ENCODE measurements at regions not wholly inside any gene's neighbourhood (a gene's known extent, or its start where the extent isn't known, plus 50 kb on each side); places are given as distances from the start of the nearest gene placed in this dataset.
"Not testable (repeated sequence)": the region's sequence is repeated elsewhere in the genome, so short reads cannot be mapped to it uniquely, and the experiment has no call there.

DNA sequence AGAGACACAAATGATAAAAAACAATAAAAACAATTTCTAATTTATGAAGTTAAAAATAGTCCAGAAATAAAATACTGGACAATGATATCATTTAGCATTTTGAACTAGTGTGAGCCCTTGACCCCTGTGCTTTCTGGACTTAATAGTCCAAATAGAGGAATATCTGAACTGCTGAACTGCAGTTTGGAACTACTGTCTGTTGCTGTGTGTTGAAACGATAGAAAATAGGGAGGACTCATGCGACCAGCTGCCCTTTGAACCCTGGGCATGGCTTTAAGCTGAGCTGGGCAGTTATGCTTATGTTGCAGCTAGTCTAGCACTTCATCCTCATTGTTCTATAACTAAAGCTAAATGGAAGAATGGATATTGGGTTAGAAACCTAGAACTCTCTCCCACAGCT, 99.5 kb downstream of the FMR1NB start:
- no peak for DNase-seq

DNA sequence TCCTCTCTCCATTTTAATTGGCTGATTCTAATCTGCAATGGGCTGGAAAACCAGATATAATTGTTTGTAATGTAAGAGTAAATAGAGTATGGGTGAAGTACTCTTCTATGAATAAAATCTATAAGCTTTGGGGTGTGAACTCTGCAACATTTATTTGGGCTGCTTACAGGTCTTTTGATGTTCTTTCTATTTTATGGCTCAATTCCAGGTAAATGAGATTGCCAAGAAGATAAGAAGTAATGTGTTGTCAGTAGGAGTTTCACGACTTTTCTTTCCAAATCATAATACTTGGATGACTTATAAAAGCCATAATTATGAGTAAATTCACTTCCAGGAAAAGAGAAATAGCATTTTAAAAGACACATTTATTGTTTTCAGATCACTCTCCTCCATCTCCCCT, 103.5 kb downstream of the FMR1NB start:
- no peak for DNase-seq

DNA sequence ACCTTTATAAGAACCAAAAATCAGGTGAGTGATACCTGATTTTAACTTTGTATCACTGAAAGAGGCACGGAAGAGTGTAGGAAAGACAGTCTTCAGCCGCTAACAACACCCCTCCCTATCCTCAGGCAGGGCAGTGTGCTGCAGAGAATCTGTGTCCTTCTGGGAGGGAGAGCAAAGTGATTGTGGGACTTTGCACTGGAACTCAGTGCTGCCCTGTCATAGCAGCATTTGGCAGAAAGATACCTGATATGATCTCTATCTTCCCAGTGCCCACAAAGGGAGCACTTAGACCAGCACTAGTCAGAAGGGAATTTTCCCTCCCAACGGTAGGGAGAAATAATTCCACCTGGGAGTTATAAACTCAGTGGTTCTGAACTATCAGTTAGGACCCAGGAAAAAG, 139.0 kb downstream of the FMR1NB start:
- no peak for DNase-seq

DNA sequence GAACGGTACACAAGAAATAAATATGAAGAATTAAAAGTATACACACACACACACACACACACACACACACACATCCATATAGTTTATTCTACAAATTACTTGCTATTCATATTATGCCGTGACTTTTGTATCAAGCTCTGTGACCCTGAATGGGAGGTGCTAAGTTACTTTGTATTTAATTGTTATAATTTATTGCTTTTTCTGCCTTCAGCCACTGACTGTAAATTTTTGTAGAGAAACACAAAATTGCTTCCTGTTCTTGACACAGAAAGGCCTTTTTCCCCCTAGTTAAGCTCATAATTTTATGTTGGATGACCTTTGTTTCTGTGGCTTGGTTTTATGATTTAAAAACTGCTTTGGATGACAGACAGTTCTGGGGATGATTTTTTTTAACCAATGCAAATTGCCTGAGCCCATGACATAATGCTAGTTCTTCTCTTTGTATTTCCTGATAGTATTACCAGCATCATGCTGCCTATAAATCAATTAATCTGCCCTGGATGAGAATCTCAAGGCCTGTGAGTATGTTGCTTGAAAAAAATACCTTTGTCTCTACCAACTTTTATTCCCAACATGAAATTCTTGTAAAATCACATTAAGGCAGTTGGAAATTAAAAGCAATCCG, 140.0 kb downstream of the FMR1NB start:
- no peak for DNase-seq

DNA sequence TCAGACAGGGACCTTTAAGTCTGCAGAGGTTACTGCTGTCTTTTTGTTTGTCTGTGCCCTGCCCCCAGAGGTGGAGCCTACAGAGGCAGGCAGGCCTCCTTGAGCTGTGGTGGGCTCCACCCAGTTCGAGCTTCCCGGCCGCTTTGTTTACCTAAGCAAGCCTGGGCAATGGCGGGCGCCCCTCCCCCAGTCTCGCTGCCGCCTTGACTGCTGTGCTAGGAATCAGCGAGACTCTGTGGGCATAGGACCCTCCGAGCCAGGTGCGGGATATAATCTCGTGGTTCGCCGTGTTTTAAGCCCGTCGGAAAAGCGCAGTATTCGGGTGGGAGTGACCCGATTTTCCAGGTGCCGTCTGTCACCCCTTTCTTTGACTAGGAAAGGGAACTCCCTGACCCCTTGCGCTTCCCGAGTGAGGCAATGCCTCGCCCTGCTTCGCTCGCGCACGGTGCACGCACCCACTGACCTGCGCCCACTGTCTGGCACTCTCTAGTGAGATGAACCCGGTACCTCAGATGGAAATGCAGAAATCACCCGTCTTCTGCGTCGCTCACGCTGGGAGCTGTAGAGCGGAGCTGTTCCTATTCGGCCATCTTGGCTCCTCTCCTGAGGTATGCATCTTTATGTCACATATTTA, 147.9 kb downstream of the FMR1NB start:
- not testable (repeated sequence) for DNase-seq

DNA sequence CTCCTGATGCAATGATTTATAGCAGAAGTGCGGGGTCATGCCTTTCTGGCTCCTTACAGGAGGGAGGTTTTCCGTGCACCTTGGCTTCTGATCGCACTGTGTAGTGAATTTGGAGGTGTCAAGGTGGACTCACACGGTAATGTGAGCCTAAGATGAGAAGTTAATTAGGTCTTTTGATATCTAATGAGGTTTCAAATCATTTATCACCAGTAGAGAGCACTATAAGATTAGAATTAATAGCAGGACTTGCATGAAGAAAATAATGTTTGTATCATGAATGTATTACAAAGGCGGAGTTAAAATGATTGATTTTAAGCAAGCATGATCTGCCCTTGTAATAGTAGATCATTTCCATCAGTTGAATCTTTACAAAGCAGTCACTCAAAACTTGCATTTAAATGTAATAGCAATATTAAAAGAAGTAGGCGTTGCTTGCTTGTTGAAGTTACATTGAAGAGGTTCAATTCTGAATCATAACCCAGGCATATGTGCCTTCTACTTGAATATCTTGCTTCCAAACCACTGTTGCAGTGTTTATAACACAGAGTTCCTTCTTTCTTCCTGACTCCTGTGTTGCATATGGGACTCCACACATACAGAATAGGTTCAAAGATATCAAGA, 152.1 kb downstream of the FMR1NB start:
- peak in 1 of 5 experiments; percentile 42 for DNase-seq

DNA sequence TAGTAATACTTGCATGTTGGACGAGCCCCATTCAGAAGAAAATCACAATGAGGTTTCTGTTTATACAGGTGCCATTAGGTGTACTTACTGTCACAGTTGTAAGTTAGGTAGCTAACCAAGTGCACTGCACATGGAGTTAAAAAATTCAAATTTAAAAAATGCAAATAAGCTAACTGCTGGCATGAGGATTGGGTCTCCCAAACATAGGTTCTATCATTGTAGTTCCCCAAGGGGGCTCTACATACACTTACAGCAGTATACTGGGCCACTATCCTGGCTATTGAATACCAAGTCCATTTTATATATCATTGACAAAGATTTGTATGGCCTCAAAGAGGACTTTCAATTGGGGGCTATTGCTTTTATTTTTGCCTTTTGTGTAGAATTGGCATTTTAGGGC, 153.4 kb downstream of the FMR1NB start:
- DNase-seq = no peak

DNA sequence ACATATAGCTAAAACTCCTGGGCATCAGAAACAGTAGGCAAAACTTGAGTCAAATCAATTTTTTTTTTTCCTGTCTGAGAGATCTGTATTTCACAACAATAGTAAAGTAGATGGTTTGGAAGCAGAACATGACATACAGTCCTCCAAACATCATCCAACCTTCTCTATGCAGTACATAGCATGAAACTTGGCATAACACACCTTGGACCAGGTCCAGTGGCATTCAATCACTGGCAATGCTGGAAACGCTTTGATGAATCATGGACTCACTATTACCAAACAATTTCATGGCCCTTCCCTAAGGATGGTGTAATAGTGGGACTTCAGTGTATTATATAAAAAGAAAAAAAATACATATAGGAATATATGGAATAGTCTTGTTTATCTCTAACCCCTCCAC, 154.6 kb downstream of the FMR1NB start:
- DNase-seq = no peak

DNA sequence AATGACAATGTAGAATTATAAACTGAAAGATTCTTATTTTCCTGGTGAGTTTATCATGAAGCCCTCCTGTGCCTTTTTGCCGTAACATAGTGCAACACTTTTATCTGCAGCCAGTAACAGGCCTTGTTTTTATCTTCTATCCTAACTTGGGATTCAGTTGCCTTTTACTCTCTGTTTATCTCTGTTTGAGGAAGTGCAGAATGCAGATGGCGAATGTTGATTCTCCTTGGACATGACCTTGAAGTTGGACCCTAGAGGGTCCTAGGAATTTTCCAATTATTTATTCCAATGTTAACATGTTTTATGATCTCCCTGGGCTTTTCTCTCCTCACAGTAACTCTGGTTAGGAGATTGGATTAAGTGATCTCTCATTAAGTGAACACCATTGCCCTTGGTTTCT, 165.0 kb downstream of the FMR1NB start:
- no peak for DNase-seq

DNA sequence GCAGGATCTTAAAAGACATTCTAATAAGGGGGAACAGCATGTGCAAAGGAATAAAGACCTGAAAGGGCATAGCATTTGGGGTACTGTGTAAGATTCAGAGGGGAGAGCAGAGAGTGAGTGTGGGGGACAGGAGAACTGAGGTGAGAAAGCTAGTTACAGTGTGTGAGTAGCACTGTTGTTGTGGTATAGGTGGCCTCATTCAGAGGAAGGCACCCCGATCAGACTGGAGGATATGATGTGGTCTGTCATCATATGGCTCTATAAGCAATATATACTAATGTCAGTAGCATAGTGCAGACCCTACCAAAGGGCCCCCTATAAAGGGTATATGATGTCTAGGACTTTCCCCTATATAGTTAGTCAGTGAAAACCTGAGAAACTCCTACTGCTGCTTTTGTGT, 175.8 kb downstream of the FMR1NB start:
- DNase-seq = peak in 1 of 5 experiments; percentile 8

DNA sequence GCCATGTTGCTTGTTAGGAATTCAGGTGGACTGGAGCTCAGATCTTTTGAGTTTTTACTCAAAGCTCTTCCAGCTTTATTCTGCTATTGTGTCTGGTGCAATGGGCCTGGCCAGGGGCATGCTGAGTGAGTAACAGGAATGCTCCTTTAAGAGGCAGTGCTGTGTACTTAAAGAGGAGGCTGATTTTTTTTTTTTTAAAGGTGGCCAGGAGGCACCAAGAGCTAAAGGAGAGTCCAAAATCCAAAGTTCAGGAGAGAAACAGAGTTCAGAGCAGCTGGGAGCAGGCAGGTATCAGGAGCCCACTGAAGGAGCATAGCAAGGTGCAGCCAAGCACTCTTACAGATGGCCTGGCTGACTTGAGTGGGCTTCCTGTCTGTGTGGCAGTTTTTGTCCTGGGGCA, 178.7 kb downstream of the FMR1NB start:
- DNase-seq = no peak

DNA sequence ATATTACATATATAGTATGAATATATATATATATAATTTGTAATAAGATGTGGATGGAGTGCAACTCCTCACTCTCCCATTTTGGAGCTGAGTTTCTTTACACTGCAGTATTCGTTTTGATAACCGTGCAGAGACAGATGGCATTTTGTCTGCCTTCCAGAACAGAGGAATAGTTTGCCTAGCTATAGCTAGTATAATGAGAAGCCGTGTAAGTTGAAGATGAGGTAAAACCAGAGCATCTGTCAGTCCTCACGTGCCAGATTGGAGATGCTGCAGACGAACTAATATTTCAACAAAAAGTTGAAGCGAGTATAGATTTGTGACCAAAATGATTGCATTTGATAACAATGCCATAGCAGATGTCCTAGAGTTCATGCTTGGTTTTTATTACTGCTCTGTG, 180.6 kb downstream of the FMR1NB start:
- no peak for DNase-seq

DNA sequence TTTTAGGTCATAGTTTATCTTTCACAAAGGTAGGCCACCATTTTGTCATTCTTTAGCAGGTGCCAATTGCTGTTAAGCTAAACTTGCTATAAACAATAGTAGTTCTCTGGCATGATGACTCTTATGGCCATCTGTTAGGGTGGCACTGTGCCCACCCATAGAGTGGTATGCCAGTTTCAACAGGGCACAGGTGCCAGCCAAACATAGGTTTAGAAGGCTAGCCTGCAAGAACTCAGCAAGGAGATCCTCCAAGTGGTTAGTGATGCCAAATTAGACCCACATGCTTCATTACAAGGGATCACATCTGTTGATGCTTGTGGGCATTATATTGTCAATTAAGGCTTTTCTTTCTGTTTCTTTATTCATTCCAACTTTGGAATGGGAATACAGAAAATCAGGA, 204.5 kb downstream of the FMR1NB start:
- no peak for DNase-seq

DNA sequence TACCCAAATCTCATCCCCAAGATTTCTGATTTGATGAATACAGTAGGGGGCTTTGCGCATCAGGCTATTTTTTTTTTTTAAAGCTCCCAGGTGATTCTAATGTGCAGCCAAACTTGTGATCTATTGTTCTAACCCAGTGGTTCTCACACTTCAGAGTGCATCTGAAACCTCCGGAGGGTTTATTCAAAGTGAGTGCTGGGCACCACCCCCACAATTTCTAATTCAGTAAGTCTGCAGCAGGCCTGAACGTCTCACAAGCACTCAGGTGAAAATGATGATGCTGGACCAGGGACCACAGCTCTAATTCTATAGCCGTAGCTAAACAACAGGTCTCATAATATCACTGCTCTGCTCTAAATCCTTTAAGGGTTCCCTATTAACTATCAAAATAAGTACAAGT, 211.4 kb downstream of the FMR1NB start:
- no peak for DNase-seq

DNA sequence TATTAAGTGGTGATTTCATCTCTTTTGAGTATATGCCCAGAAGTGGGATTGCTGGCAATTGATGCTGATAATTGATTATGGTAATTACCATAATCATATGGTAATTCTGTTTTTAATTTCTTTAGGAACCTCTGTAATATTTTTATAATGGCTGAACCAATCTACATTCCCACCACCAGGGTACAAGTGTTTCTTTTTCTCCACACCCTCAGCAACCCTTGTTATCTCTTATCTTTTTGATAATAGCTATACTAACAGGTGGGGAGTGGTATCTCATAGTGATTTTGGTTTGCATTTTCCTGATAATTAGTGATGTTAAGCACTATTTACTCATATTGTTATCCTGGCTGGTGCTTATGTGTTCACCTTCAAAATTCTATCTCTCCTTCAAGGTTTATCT, 212.6 kb downstream of the FMR1NB start:
- no peak for DNase-seq

DNA sequence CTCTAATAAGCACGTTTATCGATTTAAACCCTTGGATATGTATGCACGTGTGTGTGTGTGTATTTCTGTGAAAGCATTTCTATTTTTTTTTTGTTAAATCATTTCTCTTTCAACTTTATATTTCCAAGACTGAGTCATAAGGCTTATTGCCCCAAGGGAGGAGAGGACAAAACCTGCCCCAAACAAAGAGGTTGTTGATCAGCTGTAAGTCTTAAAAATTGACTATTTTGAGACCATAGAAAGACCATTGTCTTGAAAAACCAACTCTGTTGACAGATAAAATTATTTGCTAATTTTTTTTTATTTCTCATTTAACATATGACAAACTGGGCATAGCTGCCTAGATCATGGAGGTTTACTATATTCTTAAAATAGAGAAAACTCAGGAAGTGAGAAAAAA, 222.4 kb downstream of the FMR1NB start:
- no peak for DNase-seq

DNA sequence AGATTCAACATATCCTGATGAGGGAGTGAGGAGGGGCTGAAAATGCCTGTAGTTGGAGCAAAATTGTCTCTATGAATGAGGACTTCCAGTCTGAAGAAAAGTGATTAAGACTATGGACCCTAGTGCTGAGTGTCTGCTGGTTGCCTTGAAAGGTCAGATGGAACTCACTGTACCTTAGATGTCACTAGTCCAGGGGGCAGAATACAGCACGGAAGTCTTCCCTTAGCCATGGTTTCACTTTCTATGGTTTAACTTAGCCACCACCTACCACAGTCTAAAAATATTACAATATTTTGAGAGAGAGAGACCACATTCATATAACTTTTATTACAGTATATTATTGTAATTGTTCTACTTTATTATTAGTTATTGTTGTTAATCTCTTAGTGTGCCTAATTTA, 223.1 kb downstream of the FMR1NB start:
- DNase-seq = no peak

DNA sequence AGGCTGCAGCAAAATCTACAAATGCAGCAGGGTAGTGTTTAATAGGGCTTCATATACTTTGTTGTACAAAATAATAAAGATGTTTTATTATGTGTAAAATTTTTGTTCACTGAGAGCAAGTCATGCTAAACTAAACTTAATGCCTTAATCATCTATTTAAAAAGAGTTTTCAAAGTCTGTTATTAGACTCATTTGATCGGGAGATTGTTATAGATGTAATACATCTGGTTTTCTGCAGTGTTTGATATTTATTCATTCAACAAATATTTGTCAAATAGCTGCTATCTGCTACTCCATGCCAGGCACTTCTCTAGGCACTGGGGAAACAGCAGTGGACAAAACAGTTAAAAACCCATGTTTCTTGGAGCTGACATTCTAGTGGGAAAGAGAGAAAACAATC, 233.6 kb downstream of the FMR1NB start:
- DNase-seq = no peak

DNA sequence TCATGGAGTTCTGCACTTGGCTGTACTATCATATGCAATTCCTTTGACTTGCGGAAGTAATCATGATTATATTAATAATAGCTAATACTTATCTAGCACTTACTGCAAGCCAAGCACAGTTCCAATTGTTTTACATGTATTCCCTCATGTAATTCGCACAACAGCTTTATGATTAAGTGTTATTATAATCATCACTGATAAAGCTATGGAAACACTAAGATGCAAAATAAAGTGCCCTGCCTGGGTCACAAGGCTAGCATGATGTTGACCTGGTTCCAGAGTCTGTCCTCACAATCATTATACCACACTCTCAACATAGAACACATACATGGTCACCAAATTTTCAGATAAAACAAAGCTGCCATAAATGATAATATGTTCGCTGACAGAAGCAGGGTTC, 234.6 kb downstream of the FMR1NB start:
- no peak for DNase-seq

DNA sequence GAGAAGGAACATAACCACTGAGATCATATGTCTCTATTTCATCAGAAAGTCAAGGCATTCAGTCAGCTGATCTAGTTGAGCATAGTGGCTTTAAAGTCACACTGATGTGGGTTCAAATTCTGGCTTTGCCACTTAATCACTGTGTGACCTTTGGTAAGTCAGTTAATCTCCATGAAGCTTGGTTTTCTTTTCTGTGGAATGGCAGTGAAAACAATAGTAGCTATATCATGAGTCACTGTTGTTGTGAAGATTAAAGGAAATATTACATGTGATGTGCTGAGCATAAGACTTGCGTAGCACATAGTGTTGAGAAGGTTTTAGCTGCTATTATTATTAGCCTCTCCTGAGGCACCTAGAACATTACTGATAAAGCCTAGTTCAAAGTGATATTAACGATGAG, 242.2 kb downstream of the FMR1NB start:
- DNase-seq = no peak

DNA sequence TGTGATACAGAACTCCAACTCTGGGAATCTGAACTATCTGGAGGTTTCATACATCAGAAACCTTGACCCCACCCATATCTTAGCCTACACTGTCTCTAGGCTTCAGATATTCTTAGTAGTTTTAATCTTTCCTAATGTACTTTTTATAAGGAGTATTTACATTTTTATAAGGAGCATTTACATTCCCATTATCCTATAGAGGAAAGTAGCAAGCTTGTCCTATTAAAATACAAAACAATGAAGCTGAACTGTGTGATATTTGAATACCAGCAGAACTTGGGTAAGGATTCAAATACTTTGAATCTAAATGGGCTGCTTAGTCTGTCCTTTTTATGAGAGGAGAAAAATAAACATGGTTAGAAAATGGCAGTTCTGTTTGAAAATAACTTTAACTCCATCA, 247.4 kb downstream of the FMR1NB start:
- DNase-seq = no peak

DNA sequence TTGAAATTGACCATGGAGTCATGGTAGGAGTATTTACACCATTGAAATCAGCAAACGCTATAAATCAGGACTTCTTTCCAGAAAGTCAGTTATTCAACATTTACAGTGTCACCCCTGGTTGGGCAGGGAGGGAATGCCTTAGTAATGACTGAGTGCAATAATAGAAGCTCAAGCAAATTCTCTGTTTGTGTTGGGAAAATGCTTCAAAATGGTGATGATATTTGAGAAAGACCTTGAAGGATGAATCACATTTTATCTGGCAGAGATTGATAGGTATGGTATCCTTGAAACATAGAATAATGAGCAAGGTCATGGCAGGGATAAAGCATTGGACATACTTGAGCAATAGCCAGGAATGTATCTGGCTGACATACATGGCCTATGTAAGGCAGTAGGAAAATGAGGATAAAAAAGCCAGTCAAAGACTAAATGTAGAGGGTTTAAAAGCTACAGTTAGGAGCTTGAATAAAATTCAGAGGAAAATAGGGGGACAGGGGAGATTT, 248.7 kb downstream of the FMR1NB start:
- no peak for DNase-seq

DNA sequence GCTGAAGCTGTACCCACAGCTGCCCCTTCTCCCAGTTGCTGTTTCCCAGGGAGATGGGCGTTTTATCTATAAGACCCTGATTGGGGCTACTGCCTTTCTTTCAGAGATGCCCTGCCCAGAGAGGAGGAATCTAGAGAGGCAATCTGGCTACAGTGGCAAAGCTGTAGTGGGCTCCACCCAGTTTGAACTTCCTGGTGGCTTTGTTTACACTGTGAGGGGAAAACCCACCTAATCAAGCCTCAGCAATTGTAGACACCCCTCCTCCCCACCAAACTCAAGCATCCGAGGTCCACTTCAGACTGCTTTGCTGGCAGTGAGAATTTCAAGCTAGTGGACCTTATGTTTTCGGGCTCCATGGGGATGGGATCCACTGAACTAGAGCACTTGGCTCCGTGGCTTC, 240.4 kb upstream of the AFF2 start:
- DNase-seq = no peak

DNA sequence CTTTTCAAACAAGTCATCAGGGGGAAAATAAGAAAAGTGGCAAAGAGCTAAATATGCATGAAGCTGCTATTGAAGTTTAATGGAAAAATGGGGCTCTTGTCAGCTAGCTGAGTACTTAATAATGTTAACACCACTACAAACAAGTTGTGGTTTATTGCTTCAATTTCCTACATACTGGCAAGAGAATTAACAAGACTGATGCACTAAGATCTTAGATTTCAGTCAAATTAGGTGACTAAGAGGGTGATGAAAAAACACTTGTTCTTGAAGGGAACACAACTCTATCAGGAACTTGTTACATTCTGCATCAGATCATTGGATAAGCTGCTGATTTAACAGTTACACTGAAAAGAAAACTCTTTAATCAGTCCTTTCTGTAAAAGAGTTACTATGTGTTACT, 234.6 kb upstream of the AFF2 start:
- peak in 1 of 5 experiments; percentile 10 for DNase-seq
